ENCODE measurements at regions not wholly inside any gene's neighbourhood (a gene's known extent, or its start where the extent isn't known, plus 50 kb on each side); places are given as distances from the start of the nearest gene placed in this dataset.

GRCh38 chr2:23028106-23028505 lies 356.9 kb upstream of the KLHL29 start:
- in situ Hi-C loops (cut with MboI; ENCODE audit: low sequenced_read_pairs), result no loop called here
- no TSS peak for BruUV-seq (replicated peaks)

More at GRCh38 chr2:23028106-23028505, 356.9 kb upstream of the KLHL29 start:
- H3K4me1 ChIP-seq (ENCODE audit: control insufficient read depth, insufficient read depth, low read length), result no peaks in the 10 kb centered on the region
- no peaks in the 10 kb centered on the region for H3K36me3 ChIP-seq (ENCODE audit: control insufficient read depth, insufficient read depth, low read length)
- H3K27ac ChIP-seq (ENCODE audit: insufficient read depth, low read length), result no peak overlapping the region
- H3K4ac ChIP-seq (ENCODE audit: low read depth, low read length), result no peak overlapping the region
- no peaks in the 10 kb centered on the region for H3K9me1 ChIP-seq (ENCODE audit: insufficient read depth, low read length)
- H2BK20ac ChIP-seq (ENCODE audit: low read depth, low read length), result no peak overlapping the region
- no peak overlapping the region for H3K18ac ChIP-seq (ENCODE audit: low read depth, low read length)
- no peak overlapping the region for H2AK9ac ChIP-seq (replicated peaks; ENCODE audit: low read depth, low read length, poor library complexity)
- POLR2A ChIA-PET (ENCODE audit: unreplicated experiment), result no interaction called here
- dilution Hi-C loops (cut with HindIII; ENCODE audit: low sequenced_read_pairs, unreplicated experiment) (no loop called here), intact Hi-C loops (cut with micrococcal nuclease) (no loop called here)
- no peaks in the 10 kb centered on the region for H3K27me3 ChIP-seq (ENCODE audit: control insufficient read depth, insufficient read depth, low read length)
- H3K4me3 ChIP-seq (ENCODE audit: insufficient read depth, low read depth, low read length), result no peak overlapping the region
- H4K91ac ChIP-seq (ENCODE audit: insufficient read depth, low read depth, low read length), result no peak overlapping the region
- no peak overlapping the region for H3K14ac ChIP-seq (replicated peaks; ENCODE audit: low read depth, low read length)
- CTCF ChIA-PET, result no interaction called here
- H3K9me3 ChIP-seq (ENCODE audit: control insufficient read depth, insufficient read depth, low read length), result peaks cover 14% of the 10 kb centered on the region; the same call in 1 of the 2 replicates
- H3K23ac ChIP-seq (ENCODE audit: low read depth, low read length), result no peak overlapping the region
- H4K5ac ChIP-seq (ENCODE audit: low read depth, low read length), result no peak overlapping the region
- ATAC-seq (ENCODE audit: low read depth) (no peak), DNase-seq (no peak)
- TF ChIP-seq RFX5 (IDR thresholded peaks at IDR 0.05; ENCODE audit: low read depth, low read length), result no peak
- H2AFZ ChIP-seq (replicated peaks; ENCODE audit: low read length, poor library complexity), result no peak overlapping the region
- H2BK120ac ChIP-seq (ENCODE audit: low read depth, low read length), result no peak overlapping the region
- no peak overlapping the region for H4K8ac ChIP-seq (ENCODE audit: low read depth in 2 of 2, low read length in 2 of 2)
- no peak overlapping the region for H3K56ac ChIP-seq (ENCODE audit: extremely low read depth, insufficient read depth, low read length)
- H2BK5ac ChIP-seq (ENCODE audit: low read depth, low read length, poor library complexity, severe bottlenecking), result no peak overlapping the region
- no peak overlapping the region for H2AK5ac ChIP-seq (ENCODE audit: low read depth, low read length)
- no peaks in the 10 kb centered on the region for H3K79me1 ChIP-seq (ENCODE audit: low read depth in 1 of 2, low read length in 2 of 2)
- H3K4me2 ChIP-seq (ENCODE audit: low read depth, low read length), result no peak overlapping the region
- no peak overlapping the region for H2BK15ac ChIP-seq (ENCODE audit: low read depth, low read length)
- H4K20me1 ChIP-seq (ENCODE audit: insufficient read depth, low read length), result no peaks in the 10 kb centered on the region
- WGBS, 2 experiments (ENCODE audit: extremely low coverage in 2 of 2, insufficient read length in 1 of 2), result no CpG with 5 or more reads among the region's 3 CpGs
- H3K9ac ChIP-seq (ENCODE audit: low read depth, low read length), result no peak overlapping the region

Measured in IMR-90 (cell line).